ENCODE measurements at regions not wholly inside any gene's neighbourhood (a gene's known extent, or its start where the extent isn't known, plus 50 kb on each side); places are given as distances from the start of the nearest gene placed in this dataset.

DNA sequence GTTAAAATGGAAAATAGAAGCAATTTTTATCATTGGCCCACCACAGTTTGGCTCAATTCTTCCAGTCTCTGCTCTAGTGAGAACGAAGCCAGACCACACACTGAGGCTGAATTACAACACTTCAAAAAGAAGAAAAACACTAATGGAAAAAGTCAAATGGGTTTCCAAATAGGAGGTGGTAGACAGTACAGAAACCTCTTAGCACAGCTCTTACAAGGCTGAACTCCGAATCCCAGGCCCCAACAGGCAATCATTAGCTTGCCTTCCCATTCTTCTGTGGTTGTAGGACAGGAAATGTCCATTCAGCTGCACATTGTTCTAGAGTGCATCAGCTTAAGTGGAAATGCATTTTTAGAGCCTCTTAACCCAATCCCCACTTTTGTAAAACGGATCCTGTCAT, 115.1 kb upstream of the MEOX2 start:
- TF ChIP-seq, protein P1, sequence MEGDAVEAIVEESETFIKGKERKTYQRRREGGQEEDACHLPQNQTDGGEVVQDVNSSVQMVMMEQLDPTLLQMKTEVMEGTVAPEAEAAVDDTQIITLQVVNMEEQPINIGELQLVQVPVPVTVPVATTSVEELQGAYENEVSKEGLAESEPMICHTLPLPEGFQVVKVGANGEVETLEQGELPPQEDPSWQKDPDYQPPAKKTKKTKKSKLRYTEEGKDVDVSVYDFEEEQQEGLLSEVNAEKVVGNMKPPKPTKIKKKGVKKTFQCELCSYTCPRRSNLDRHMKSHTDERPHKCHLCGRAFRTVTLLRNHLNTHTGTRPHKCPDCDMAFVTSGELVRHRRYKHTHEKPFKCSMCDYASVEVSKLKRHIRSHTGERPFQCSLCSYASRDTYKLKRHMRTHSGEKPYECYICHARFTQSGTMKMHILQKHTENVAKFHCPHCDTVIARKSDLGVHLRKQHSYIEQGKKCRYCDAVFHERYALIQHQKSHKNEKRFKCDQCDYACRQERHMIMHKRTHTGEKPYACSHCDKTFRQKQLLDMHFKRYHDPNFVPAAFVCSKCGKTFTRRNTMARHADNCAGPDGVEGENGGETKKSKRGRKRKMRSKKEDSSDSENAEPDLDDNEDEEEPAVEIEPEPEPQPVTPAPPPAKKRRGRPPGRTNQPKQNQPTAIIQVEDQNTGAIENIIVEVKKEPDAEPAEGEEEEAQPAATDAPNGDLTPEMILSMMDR (IDR thresholded peaks at IDR 0.05; ENCODE audit: low read length, missing control alignments) = no peak
- DNase-seq (ENCODE audit: low read depth) = peak; percentile 84
- no peak overlapping the region for H3K4me3 ChIP-seq (replicated peaks; ENCODE audit: low read depth, low read length)

DNA sequence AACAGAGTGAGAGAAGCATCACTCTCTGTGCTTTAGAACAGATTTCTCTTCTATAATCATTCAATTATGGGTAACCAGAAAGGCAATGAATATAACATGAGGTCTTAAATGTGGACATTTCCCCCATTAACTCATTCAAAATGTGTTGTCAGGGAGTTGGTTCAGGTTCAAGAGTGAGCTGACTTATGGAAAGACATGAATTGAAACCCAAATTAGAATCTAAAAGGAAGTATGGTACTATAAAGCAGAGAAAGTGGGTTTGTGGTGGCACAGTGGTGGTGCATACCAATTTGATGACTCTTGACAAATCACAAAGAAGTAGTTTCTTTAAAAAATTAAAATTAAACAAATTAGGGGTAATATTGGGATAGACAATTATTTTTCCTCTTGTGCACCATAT, 114.6 kb upstream of the MEOX2 start:
- no peak overlapping the region for H3K4me3 ChIP-seq (replicated peaks; ENCODE audit: low read depth, low read length)
- no peak for DNase-seq (ENCODE audit: low read depth)
- TF ChIP-seq, protein P1 (IDR thresholded peaks at IDR 0.05; ENCODE audit: low read length, missing control alignments) = no peak

DNA sequence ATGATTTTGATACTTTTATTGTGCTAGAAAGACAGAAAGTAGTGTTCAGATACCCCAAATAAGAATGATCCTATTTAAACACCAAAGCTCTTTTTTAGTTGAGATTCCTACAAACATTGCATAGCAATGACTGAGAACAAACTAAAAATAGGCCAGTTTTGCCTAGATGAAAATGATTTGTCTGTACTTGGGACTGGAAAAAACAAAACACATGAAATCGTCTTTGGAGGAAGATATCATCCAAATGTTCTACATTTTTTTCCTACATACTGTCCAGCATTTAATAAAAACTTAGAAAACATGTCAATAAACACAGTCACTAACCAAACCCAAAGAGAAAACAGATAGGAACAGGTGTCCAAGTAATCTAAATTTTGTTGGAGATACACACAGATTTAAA, 111.6 kb upstream of the MEOX2 start:
- DNase-seq (ENCODE audit: low read depth) = no peak
- TF ChIP-seq, protein P1 (IDR thresholded peaks at IDR 0.05; ENCODE audit: low read length, missing control alignments) = no peak
- no peak overlapping the region for H3K4me3 ChIP-seq (replicated peaks; ENCODE audit: low read depth, low read length)

DNA sequence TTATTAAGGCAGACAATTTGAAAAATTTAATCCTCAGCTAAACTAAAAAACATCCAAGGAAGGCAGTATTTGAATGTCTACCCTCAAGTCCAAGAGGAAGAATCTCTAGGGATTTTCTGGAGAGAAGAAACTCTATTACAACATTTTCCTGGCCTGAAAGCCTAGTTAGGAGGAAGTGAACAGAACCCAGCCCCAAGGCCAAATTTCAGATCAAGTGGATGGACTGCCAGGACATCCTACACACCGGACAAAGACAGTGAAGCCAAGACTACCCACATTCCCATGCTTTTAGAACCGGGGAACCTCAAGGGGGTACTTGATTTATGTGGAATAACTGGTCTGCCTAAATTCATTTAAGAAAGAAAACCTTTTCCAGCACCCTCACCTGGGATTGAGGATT, 108.9 kb upstream of the MEOX2 start:
- H3K4me3 ChIP-seq (replicated peaks; ENCODE audit: low read depth, low read length) = no peak overlapping the region

DNA sequence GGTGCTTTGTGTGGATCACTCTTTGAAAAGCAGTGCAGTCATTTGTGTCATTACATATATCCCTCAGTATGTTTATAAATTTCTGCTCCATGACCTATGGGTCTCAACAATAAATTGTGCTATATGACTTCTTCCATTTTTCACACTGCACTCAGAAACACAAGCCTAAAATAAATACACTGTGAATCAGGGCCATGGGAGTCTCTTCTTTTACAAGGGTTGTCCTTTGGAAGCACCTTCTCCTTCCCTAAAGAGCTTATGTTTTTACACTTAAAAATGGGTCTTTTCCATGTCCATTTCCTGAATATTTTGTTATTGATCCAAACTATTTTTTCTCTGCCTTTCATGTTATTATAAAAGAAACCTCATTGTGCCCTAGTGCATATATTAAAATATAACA, 108.3 kb upstream of the MEOX2 start:
- H3K4me3 ChIP-seq (replicated peaks; ENCODE audit: low read depth, low read length) = no peak overlapping the region
- DNase-seq (ENCODE audit: low read depth) = no peak
- TF ChIP-seq, protein P1 (IDR thresholded peaks at IDR 0.05; ENCODE audit: low read length, missing control alignments) = no peak

More for the DNA sequence above, 108.9 kb upstream of the MEOX2 start:
- TF ChIP-seq, protein P1 (IDR thresholded peaks at IDR 0.05; ENCODE audit: low read length, missing control alignments) = no peak
- peak; percentile 6 for DNase-seq (ENCODE audit: low read depth)

DNA sequence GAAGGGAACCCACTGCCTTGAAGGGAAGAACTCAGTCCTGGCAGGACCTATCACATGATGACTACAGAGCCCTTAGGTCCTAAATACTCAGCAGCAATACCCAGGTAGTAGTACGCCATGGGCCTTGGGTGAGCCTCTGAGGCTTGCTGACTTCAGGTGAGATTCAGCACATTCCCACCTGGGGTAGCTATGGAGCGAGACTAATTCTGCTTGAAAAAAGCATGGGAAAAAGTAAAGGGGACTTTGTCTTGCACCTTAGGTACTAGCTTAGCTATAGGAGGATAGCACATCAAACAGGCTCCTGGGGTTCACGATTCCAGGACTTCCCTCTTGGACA, 98.2 kb upstream of the MEOX2 start:
- no peak overlapping the region for H3K4me3 ChIP-seq (replicated peaks; ENCODE audit: low read depth, low read length)
- TF ChIP-seq, protein P1 (IDR thresholded peaks at IDR 0.05; ENCODE audit: low read length, missing control alignments) = no peak
- DNase-seq (ENCODE audit: low read depth) = no peak

DNA sequence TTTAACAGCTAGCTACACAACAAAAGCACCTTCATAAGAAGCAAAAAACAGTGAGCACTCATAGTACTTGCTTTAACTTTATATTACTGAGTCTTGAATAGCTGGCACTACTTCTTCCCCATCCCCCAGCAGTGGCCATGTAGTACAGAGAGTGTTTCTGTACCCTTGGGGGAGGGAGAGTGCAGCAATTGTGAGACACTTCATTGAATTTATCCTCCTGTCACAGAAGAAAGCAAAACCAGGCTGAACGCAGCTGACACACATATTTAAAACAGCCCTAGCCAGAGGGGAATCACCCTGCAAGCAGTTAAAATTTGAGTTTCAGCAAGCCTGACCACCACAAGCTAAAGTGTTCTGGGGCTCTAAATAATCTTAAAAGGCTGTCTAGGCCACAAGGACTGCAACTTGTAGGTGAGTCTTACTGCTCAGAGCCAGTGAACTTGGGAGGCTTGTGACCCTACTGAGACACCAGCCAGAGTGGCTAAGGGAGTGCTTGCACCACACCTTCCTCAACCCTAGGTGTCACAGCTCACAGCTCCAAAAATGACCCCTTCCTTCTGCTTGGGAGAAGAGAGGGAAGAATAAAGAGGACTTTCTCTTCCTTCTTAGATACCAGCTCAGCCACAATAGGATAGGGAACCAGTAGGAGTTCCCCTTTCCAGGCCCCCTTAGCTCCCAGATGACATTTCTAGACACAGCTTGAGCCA, 97.7 kb upstream of the MEOX2 start:
- no peak for DNase-seq (ENCODE audit: low read depth)
- TF ChIP-seq, protein P1 (IDR thresholded peaks at IDR 0.05; ENCODE audit: low read length, missing control alignments) = no peak
- no peak overlapping the region for H3K4me3 ChIP-seq (replicated peaks; ENCODE audit: low read depth, low read length)

Data from fibroblast of pulmonary artery (primary cell).